ENCODE measurements at regions not wholly inside any gene's neighbourhood (a gene's known extent, or its start where the extent isn't known, plus 50 kb on each side); places are given as distances from the start of the nearest gene placed in this dataset.

- Histone ChIP-seq H3K27me3 (ENCODE audit: control insufficient read depth, insufficient read depth, low read length) (no peaks in the 10 kb centered on the region), H3K36me3 (ENCODE audit: control insufficient read depth, insufficient read depth, low read length) (no peaks in the 10 kb centered on the region), H3K23ac (ENCODE audit: low read depth, low read length) (no peak overlapping the region), H3K18ac (ENCODE audit: low read depth, low read length) (no peak overlapping the region), H2BK5ac (ENCODE audit: low read depth, low read length, poor library complexity, severe bottlenecking) (no peak overlapping the region), H2BK15ac (ENCODE audit: low read depth, low read length) (no peak overlapping the region), H4K91ac (ENCODE audit: insufficient read depth, low read depth, low read length) (no peak overlapping the region), H2AK5ac (ENCODE audit: low read depth, low read length) (no peak overlapping the region), H3K56ac (ENCODE audit: extremely low read depth, insufficient read depth, low read length) (no peak overlapping the region), H2BK20ac (ENCODE audit: low read depth, low read length) (no peak overlapping the region), H4K20me1 (ENCODE audit: insufficient read depth, low read length) (no peaks in the 10 kb centered on the region), H3K4me3 (ENCODE audit: insufficient read depth, low read depth, low read length) (no peak overlapping the region), H2BK120ac (ENCODE audit: low read depth, low read length) (no peak overlapping the region), H2AFZ (replicated peaks; ENCODE audit: low read length, poor library complexity) (no peak overlapping the region), H4K8ac (ENCODE audit: low read depth in 2 of 2, low read length in 2 of 2) (no peak overlapping the region), H3K9me3 (ENCODE audit: control insufficient read depth, insufficient read depth, low read length) (no peaks in the 10 kb centered on the region), H3K9ac (ENCODE audit: low read depth, low read length) (no peak overlapping the region), H3K4me1 (ENCODE audit: control insufficient read depth, insufficient read depth, low read length) (no peaks in the 10 kb centered on the region), H4K5ac (ENCODE audit: low read depth, low read length) (no peak overlapping the region), H3K27ac (ENCODE audit: insufficient read depth, low read length) (no peak overlapping the region), H3K4ac (ENCODE audit: low read depth, low read length) (no peak overlapping the region), H3K9me1 (ENCODE audit: insufficient read depth, low read length) (no peaks in the 10 kb centered on the region), H2AK9ac (replicated peaks; ENCODE audit: low read depth, low read length, poor library complexity) (no peak overlapping the region), H3K4me2 (ENCODE audit: low read depth, low read length) (no peak overlapping the region), H3K14ac (replicated peaks; ENCODE audit: low read depth, low read length) (no peak overlapping the region), H3K79me1 (ENCODE audit: low read depth in 1 of 2, low read length in 2 of 2) (no peaks in the 10 kb centered on the region)
- intact Hi-C loops (cut with micrococcal nuclease) = no loop called here
- BruUV-seq (replicated peaks) = no TSS peak
- in situ Hi-C loops (cut with MboI; ENCODE audit: low sequenced_read_pairs) = no loop called here
- ChIA-PET POLR2A (ENCODE audit: unreplicated experiment) (no interaction called here), CTCF (no interaction called here)
- TF ChIP-seq CTCF (conservative IDR thresholded peaks at IDR 0.05; ENCODE audit: low read depth, low read length) (no peak), USF2 (IDR thresholded peaks at IDR 0.05; ENCODE audit: low read depth, low read length) (no peak), NFE2L2 (IDR thresholded peaks at IDR 0.05; ENCODE audit: low read depth, low read length) (no peak), ELK1 (IDR thresholded peaks at IDR 0.05; ENCODE audit: borderline replicate concordance, low read depth, low read length) (no peak), POLR2A (IDR thresholded peaks at IDR 0.05; ENCODE audit: low read depth, low read length) (no peak), FOS (IDR thresholded peaks at IDR 0.05; ENCODE audit: low read depth, low read length) (no peak), BHLHE40 (IDR thresholded peaks at IDR 0.05; ENCODE audit: low read depth, low read length) (no peak), RAD21 (IDR thresholded peaks at IDR 0.05; ENCODE audit: low read length) (no peak), CHD1 (IDR thresholded peaks at IDR 0.05; ENCODE audit: low read depth, low read length) (no peak), SMC3 (IDR thresholded peaks at IDR 0.05; ENCODE audit: low read depth, low read length) (no peak), MXI1 (IDR thresholded peaks at IDR 0.05; ENCODE audit: borderline replicate concordance, low read depth, low read length) (no peak)
- WGBS, 2 experiments (ENCODE audit: extremely low coverage in 2 of 2, insufficient read length in 1 of 2) = 78% methylated on average over 1 of the region's 2 CpGs; no CpG with 5 or more reads in 1 of the 2 experiments
- DNase-seq = no peak
- dilution Hi-C loops (cut with HindIII; ENCODE audit: low sequenced_read_pairs, unreplicated experiment) = no loop called here
- no peak for ATAC-seq (ENCODE audit: low read depth)
Observed at GRCh38 chr14:44866322-44866721, 95.4 kb downstream of the KLHL28 start.

All from IMR-90 (cell line).